Small intestine (tissue), 7 donors: ENCODE measurements at regions not wholly inside any gene's neighbourhood (a gene's known extent, or its start where the extent isn't known, plus 50 kb on each side); places are given as distances from the start of the nearest gene placed in this dataset.
"Not testable (repeated sequence)": the region's sequence is repeated elsewhere in the genome, so short reads cannot be mapped to it uniquely, and the experiment has no call there.

Source experiments
- DNase-seq, 2 donors: peaks; one replicate each; pipeline versions ENCODE4 v3.0.0 to v3.0.0-alpha.2; 2013
- FAIRE-seq: peaks from 2 replicates; lab custom pipeline; 2012; peaks lifted over from hg19 to GRCh38; lab: Jason Lieb, UNC
- H3K27ac ChIP-seq, 3 donors: one replicate each; pipeline ENCODE4 v1.5.1; 2013; ENCODE audit warnings: low read length in 2 of 3, mild to moderate bottlenecking in 2 of 3, control low read depth in 1 of 3, inconsistent platforms in 1 of 3, low read depth in 1 of 3, moderate library complexity in 1 of 3
- H3K27me3 ChIP-seq, 3 donors: one replicate each; pipeline ENCODE4 v1.6.1; 2013; ENCODE audit warnings: low read length in 3 of 3, inconsistent platforms in 1 of 3; ENCODE audit not compliant: control insufficient read depth in 3 of 3, insufficient read depth in 3 of 3
- H3K36me3 ChIP-seq, 3 donors: one replicate each; pipeline ENCODE4 v1.6.1; 2013; ENCODE audit warnings: low read length in 3 of 3, inconsistent platforms in 1 of 3, low read depth in 1 of 3, mild to moderate bottlenecking in 1 of 3, moderate library complexity in 1 of 3; ENCODE audit not compliant: control insufficient read depth in 3 of 3, insufficient read depth in 2 of 3
- H3K4me1 ChIP-seq, 3 donors: one replicate each; pipeline ENCODE4 v1.6.1; 2013; ENCODE audit warnings: low read length in 2 of 3, inconsistent platforms in 1 of 3, low read depth in 1 of 3, mild to moderate bottlenecking in 1 of 3, moderate library complexity in 1 of 3; ENCODE audit not compliant: control insufficient read depth in 3 of 3, insufficient read depth in 2 of 3
- H3K4me3 ChIP-seq, 3 donors: one replicate each; pipeline ENCODE4 v1.5.1; 2013; ENCODE audit warnings: low read length in 3 of 3, control low read depth in 1 of 3, inconsistent platforms in 1 of 3, low read depth in 1 of 3, mild to moderate bottlenecking in 1 of 3, moderate library complexity in 1 of 3
- H3K9me3 ChIP-seq, 2 donors: one replicate each; pipeline ENCODE4 v1.6.1; 2013; ENCODE audit warnings: low read depth in 1 of 2, low read length in 1 of 2; ENCODE audit not compliant: control insufficient read depth in 2 of 2, insufficient read depth in 1 of 2
- WGBS, 3 donors: extraction: QIAGEN DNeasy Blood & Tissue Kit; methylation state at CpG; one replicate each; pipeline ENCODE4 v1.1.7; 2013; 5-methylcytosine and 5-hydroxymethylcytosine counted together
- donor health status: healthy with polysubstance abuse.
- donor health status: control.
- donor health status: control.
- donor health status: Bipolar disorder and iron deficiency.
- donor health status: healthy.

GRCh38 chr16:21506857-21507456 is 92.4 kb upstream of the METTL9 start:
- peak in 1 of 2 donors; percentile 61 for DNase-seq
- H3K27me3 ChIP-seq, FAIRE-seq, H3K4me1 ChIP-seq, H3K9me3 ChIP-seq: not testable (repeated sequence)
- peak overlapping the region in 1 of 3 donors; percentile 18 for H3K4me3 ChIP-seq
- H3K36me3 ChIP-seq, result peaks cover 0 to 46% (median 0%) of the 10 kb centered on the region in 3 donors
- WGBS, 3 donors, result 8 to 40% (median 16%) methylated on average over 23 of the region's 23 CpGs
- H3K27ac ChIP-seq, result peak overlapping the region in 2 of 3 donors; percentile 61 to 75

- not testable (repeated sequence) for FAIRE-seq, H3K9me3 ChIP-seq, H3K27me3 ChIP-seq, H3K4me3 ChIP-seq, DNase-seq
- H3K27ac ChIP-seq, result peak overlapping the region in 2 of 3 donors; percentile 61 to 75
- 78 to 87% (median 79%) methylated on average over 14 to 15 of the region's 15 CpGs for WGBS, 3 donors
- H3K4me1 ChIP-seq, result peaks cover 0 to 16% (median 4%) of the 10 kb centered on the region in 3 donors
- H3K36me3 ChIP-seq, result peaks cover 0 to 54% (median 0%) of the 10 kb centered on the region in 3 donors
Observed at GRCh38 chr16:21507631-21508305, 91.6 kb upstream of the METTL9 start.

GRCh38 chr16:21508661-21509436 is 90.5 kb upstream of the METTL9 start:
- H3K36me3 ChIP-seq, result peaks cover 0 to 59% (median 0%) of the 10 kb centered on the region in 3 donors
- not testable (repeated sequence) for DNase-seq, FAIRE-seq, H3K27me3 ChIP-seq, H3K27ac ChIP-seq, H3K9me3 ChIP-seq, H3K4me3 ChIP-seq
- 77 to 88% (median 78%) methylated on average over 17 of the region's 17 CpGs for WGBS, 3 donors
- peaks cover 0 to 21% (median 3%) of the 10 kb centered on the region in 3 donors for H3K4me1 ChIP-seq

GRCh38 chr16:21509437-21510086 is 89.8 kb upstream of the METTL9 start:
- not testable (repeated sequence) for FAIRE-seq, H3K4me3 ChIP-seq, H3K27ac ChIP-seq, H3K27me3 ChIP-seq, DNase-seq, H3K9me3 ChIP-seq
- Histone ChIP-seq H3K36me3 (peaks cover 0 to 59% (median 0%) of the 10 kb centered on the region in 3 donors), H3K4me1 (peaks cover 0 to 21% (median 0%) of the 10 kb centered on the region in 3 donors)
- 74 to 84% (median 79%) methylated on average over 9 to 10 of the region's 10 CpGs for WGBS, 3 donors

GRCh38 chr16:21510869-21511255 is 88.5 kb upstream of the METTL9 start:
- not testable (repeated sequence) for H3K27ac ChIP-seq, DNase-seq, H3K4me3 ChIP-seq, FAIRE-seq, H3K9me3 ChIP-seq, H3K27me3 ChIP-seq
- Histone ChIP-seq H3K4me1 (peaks cover 0 to 21% (median 0%) of the 10 kb centered on the region in 3 donors), H3K36me3 (peaks cover 0 to 65% (median 0%) of the 10 kb centered on the region in 3 donors)
- 85 to 91% (median 91%) methylated on average over 4 of the region's 4 CpGs for WGBS, 3 donors

- 76 to 80% (median 78%) methylated on average over 29 of the region's 29 CpGs for WGBS, 3 donors
- H3K36me3 ChIP-seq, result peaks cover 0 to 67% (median 0%) of the 10 kb centered on the region in 3 donors
- not testable (repeated sequence) for FAIRE-seq, H3K27ac ChIP-seq, H3K27me3 ChIP-seq, DNase-seq, H3K4me3 ChIP-seq, H3K9me3 ChIP-seq
- H3K4me1 ChIP-seq, result peaks cover 0 to 21% (median 0%) of the 10 kb centered on the region in 3 donors
Observed at GRCh38 chr16:21511315-21512210, 87.8 kb upstream of the METTL9 start.

- not testable (repeated sequence) for FAIRE-seq
- WGBS, 3 donors, result 78 to 86% (median 82%) methylated on average over 18 to 20 of the region's 20 CpGs
Observed at GRCh38 chr16:21512280-21513192, 86.8 kb upstream of the METTL9 start.

More at GRCh38 chr16:21512280-21513192, 86.8 kb upstream of the METTL9 start:
- H3K36me3 ChIP-seq, result peaks cover 0 to 64% (median 0%) of the 10 kb centered on the region in 3 donors
- not testable (repeated sequence) for H3K27ac ChIP-seq, H3K9me3 ChIP-seq, H3K4me3 ChIP-seq, H3K27me3 ChIP-seq
- DNase-seq, result peak in 1 of 2 donors; percentile 52
- peaks cover 0 to 15% (median 0%) of the 10 kb centered on the region in 3 donors for H3K4me1 ChIP-seq
